Loucy (cell line): ENCODE measurements at regions not wholly inside any gene's neighbourhood (a gene's known extent, or its start where the extent isn't known, plus 50 kb on each side); places are given as distances from the start of the nearest gene placed in this dataset.

Experiments used
- H2AFZ ChIP-seq: fragments of 200-600 bp; sonication (generic); 2 replicates; pipeline ENCODE4 v1.6.0; 2016; ENCODE audit warnings: antibody characterized with exemption, mild to moderate bottlenecking, low read length, moderate library complexity
- H3F3A ChIP-seq: fragments of 200-600 bp; 2 replicates; pipeline ENCODE4 v1.6.0; 2016; ENCODE audit warnings: antibody characterized with exemption, low read depth, mild to moderate bottlenecking
- H3K27me3 ChIP-seq: fragments of 200-600 bp; sonication (generic); 2 replicates; pipeline ENCODE4 v1.6.1; 2014; ENCODE audit warnings: low read length, mild to moderate bottlenecking; ENCODE audit not compliant: insufficient read depth, poor library complexity, severe bottlenecking
- H3K36me3 ChIP-seq: fragments of 200-600 bp; sonication (generic); 2 replicates; pipeline ENCODE4 v1.6.1; 2016; ENCODE audit warnings: low read length; ENCODE audit not compliant: insufficient read depth
- H3K4me1 ChIP-seq: fragments of 200-600 bp; sonication (generic); 2 replicates; pipeline ENCODE4 v1.5.1; 2014; ENCODE audit warnings: low read length, mild to moderate bottlenecking; ENCODE audit not compliant: insufficient read depth, poor library complexity, severe bottlenecking
- H3K4me2 ChIP-seq: fragments of 200-600 bp; sonication (generic); 2 replicates; pipeline ENCODE4 v1.6.0; 2014; ENCODE audit warnings: antibody characterized with exemption, low read length, low read depth, mild to moderate bottlenecking; ENCODE audit not compliant: poor library complexity, severe bottlenecking
- H3K4me3 ChIP-seq: fragments of 200-600 bp; sonication (generic); 2 replicates; pipeline ENCODE4 v1.5.1; 2014; ENCODE audit warnings: low read length, mild to moderate bottlenecking, mixed read lengths; ENCODE audit not compliant: poor library complexity, severe bottlenecking
- H3K79me2 ChIP-seq: fragments of 200-600 bp; sonication (generic); 2 replicates; pipeline ENCODE4 v1.6.1; 2014; ENCODE audit warnings: low read length; ENCODE audit not compliant: insufficient read depth
- H3K9ac ChIP-seq: fragments of 200-600 bp; sonication (generic); 2 replicates; pipeline ENCODE4 v1.6.0; 2014; ENCODE audit warnings: mild to moderate bottlenecking, low read depth, low read length, moderate library complexity; ENCODE audit not compliant: poor library complexity, severe bottlenecking
- H3K9me2 ChIP-seq: fragments of 200-600 bp; sonication (generic); replicated peaks from 2 replicates; pipeline ENCODE4 v1.6.1; 2016; ENCODE audit warnings: low read depth, low read length, mixed read lengths
- H3K9me3 ChIP-seq: fragments of 200-600 bp; sonication (generic); 2 replicates; pipeline ENCODE4 v1.6.1; 2014; ENCODE audit warnings: mild to moderate bottlenecking, antibody characterized with exemption, low read length, low read depth; ENCODE audit not compliant: insufficient read depth
- H4K20me1 ChIP-seq: fragments of 200-600 bp; sonication (generic); 2 replicates; pipeline ENCODE4 v1.6.0; 2014; ENCODE audit warnings: antibody characterized with exemption, low read length, mild to moderate bottlenecking; ENCODE audit not compliant: insufficient read depth, poor library complexity, severe bottlenecking
- CTCF ChIP-seq: fragments of 200-600 bp; sonication (generic); conservative IDR thresholded peaks from 2 replicates; pipeline ENCODE4 v1.5.1; 2014; ENCODE audit warnings: mild to moderate bottlenecking, antibody characterized with exemption, low read length
- EZH2phosphoT487 ChIP-seq: fragments of 200-600 bp; IDR thresholded peaks from 2 replicates; pipeline ENCODE4 v1.6.1; 2018; ENCODE audit warnings: antibody characterized with exemption, mild to moderate bottlenecking, moderate library complexity, borderline replicate concordance

GRCh38 chr2:15816674-15817406 is 123.5 kb upstream of the MYCN start:
- H3K9ac ChIP-seq, result no peak overlapping the region
- no peaks in the 10 kb centered on the region for H3K4me1 ChIP-seq
- no peaks in the 10 kb centered on the region; the same call in 1 of the 2 replicates for H3K9me3 ChIP-seq
- H3K9me2 ChIP-seq, result no peaks in the 10 kb centered on the region
- no peak overlapping the region for H3K4me2 ChIP-seq
- no peaks in the 10 kb centered on the region for H3F3A ChIP-seq
- H2AFZ ChIP-seq, result no peak overlapping the region
- no peaks in the 10 kb centered on the region for H4K20me1 ChIP-seq
- H3K27me3 ChIP-seq, result no peaks in the 10 kb centered on the region
- no peaks in the 10 kb centered on the region for H3K36me3 ChIP-seq
- no peaks in the 10 kb centered on the region for H3K79me2 ChIP-seq
- TF ChIP-seq EZH2phosphoT487 (no peak), CTCF (no peak)
- no peak overlapping the region for H3K4me3 ChIP-seq

- no peaks in the 10 kb centered on the region for H4K20me1 ChIP-seq
- no peak overlapping the region for H3K9ac ChIP-seq
- TF ChIP-seq EZH2phosphoT487 (no peak), CTCF (no peak)
- no peaks in the 10 kb centered on the region for H3K4me1 ChIP-seq
- no peak overlapping the region for H3K4me3 ChIP-seq
- no peaks in the 10 kb centered on the region; the same call in 1 of the 2 replicates for H3K9me3 ChIP-seq
- no peaks in the 10 kb centered on the region for H3K27me3 ChIP-seq
- H3K79me2 ChIP-seq, result no peaks in the 10 kb centered on the region
- no peak overlapping the region for H3K4me2 ChIP-seq
- H3F3A ChIP-seq, result no peaks in the 10 kb centered on the region
- no peaks in the 10 kb centered on the region for H3K9me2 ChIP-seq
- no peaks in the 10 kb centered on the region for H3K36me3 ChIP-seq
- H2AFZ ChIP-seq, result no peak overlapping the region
Observed at GRCh38 chr2:15817748-15818147, 122.6 kb upstream of the MYCN start.

- Histone ChIP-seq H3K4me1 (no peaks in the 10 kb centered on the region), H3K9me3 (no peaks in the 10 kb centered on the region; the same call in 1 of the 2 replicates), H2AFZ (no peak overlapping the region), H3K27me3 (no peaks in the 10 kb centered on the region), H3K36me3 (no peaks in the 10 kb centered on the region), H3K79me2 (no peaks in the 10 kb centered on the region), H3K4me2 (no peak overlapping the region), H4K20me1 (no peaks in the 10 kb centered on the region), H3F3A (no peaks in the 10 kb centered on the region), H3K9me2 (no peaks in the 10 kb centered on the region), H3K4me3 (no peak overlapping the region), H3K9ac (no peak overlapping the region)
- TF ChIP-seq CTCF, result no peak
- TF ChIP-seq EZH2phosphoT487, result no peak
Observed at GRCh38 chr2:15818318-15818753, 122.0 kb upstream of the MYCN start.
